ENCODE measurements at regions not wholly inside any gene's neighbourhood (a gene's known extent, or its start where the extent isn't known, plus 50 kb on each side); places are given as distances from the start of the nearest gene placed in this dataset.

DNA sequence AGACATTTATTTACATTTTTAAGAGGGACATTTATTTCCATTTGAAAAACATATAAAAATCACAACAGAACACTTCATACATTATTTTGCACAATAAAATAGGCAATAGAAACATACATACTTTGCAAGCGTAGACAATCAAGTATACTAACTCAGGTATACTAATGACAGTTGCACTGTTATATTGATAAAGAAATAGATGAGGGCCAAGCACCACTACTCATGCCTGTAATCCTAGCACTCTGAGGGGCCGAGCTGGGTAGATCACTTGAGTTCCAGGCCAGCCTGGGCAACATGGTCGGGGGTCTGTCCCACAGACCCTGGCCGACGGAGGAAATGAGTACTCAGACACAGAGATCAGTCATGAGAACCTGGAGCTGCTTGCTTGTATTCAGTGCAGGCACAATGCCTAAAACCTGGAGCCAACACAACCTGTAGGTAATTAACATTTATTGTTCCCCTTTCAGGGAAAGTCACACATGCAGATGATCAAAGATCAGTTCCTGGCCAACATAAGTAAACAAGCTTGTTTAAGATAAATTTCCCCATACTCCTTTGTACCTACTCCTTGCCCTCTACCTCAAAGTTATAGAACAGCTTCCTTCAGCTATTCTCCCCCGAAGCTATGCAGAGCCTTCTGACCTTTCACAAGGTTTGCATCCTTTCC is 1960.2 kb downstream of the SUCLG1 start:
- BruUV-seq (replicated peaks) = no TSS peak
- Histone ChIP-seq H3K4me1 (ENCODE audit: control insufficient read depth, insufficient read depth, low read length) (no peaks in the 10 kb centered on the region), H3K27ac (ENCODE audit: low read length) (no peak overlapping the region), H3K27me3 (ENCODE audit: control insufficient read depth, insufficient read depth, low read length) (no peaks in the 10 kb centered on the region), H3K36me3 (ENCODE audit: control insufficient read depth, insufficient read depth, low read length) (no peaks in the 10 kb centered on the region), H3K4me3 (ENCODE audit: low read depth in 2 of 2, low read length in 2 of 2) (no peak overlapping the region), H3K9me3 (ENCODE audit: control insufficient read depth, insufficient read depth, low read depth, low read length) (peaks cover 4% of the 10 kb centered on the region; the same call in 1 of the 2 replicates)
- ATAC-seq (no peak), DNase-seq (ENCODE audit: low read depth, low spot score) (no peak)
- ChIA-PET POLR2A (no interaction called here), CTCF (no interaction called here)
- in situ Hi-C loops (cut with HindIII; ENCODE audit: low pct_unique_long_range_greater_than_20kb, low sequenced_read_pairs) = no loop called here
- intact Hi-C loops (cut with micrococcal nuclease; ENCODE audit: unreplicated experiment) = no loop called here
- TF ChIP-seq, protein P1, sequence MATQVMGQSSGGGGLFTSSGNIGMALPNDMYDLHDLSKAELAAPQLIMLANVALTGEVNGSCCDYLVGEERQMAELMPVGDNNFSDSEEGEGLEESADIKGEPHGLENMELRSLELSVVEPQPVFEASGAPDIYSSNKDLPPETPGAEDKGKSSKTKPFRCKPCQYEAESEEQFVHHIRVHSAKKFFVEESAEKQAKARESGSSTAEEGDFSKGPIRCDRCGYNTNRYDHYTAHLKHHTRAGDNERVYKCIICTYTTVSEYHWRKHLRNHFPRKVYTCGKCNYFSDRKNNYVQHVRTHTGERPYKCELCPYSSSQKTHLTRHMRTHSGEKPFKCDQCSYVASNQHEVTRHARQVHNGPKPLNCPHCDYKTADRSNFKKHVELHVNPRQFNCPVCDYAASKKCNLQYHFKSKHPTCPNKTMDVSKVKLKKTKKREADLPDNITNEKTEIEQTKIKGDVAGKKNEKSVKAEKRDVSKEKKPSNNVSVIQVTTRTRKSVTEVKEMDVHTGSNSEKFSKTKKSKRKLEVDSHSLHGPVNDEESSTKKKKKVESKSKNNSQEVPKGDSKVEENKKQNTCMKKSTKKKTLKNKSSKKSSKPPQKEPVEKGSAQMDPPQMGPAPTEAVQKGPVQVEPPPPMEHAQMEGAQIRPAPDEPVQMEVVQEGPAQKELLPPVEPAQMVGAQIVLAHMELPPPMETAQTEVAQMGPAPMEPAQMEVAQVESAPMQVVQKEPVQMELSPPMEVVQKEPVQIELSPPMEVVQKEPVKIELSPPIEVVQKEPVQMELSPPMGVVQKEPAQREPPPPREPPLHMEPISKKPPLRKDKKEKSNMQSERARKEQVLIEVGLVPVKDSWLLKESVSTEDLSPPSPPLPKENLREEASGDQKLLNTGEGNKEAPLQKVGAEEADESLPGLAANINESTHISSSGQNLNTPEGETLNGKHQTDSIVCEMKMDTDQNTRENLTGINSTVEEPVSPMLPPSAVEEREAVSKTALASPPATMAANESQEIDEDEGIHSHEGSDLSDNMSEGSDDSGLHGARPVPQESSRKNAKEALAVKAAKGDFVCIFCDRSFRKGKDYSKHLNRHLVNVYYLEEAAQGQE (IDR thresholded peaks at IDR 0.05; ENCODE audit: insufficient read depth in 1 of 2, low read depth in 2 of 2, low read length in 1 of 2) = no peak
- TF ChIP-seq TCF7L2 (IDR thresholded peaks at IDR 0.05; ENCODE audit: low read depth, low read length) (no peak), POLR2AphosphoS5 (IDR thresholded peaks at IDR 0.05; ENCODE audit: low read depth, low read length) (no peak), SIN3A (IDR thresholded peaks at IDR 0.05; ENCODE audit: borderline replicate concordance, insufficient read depth, low read depth, low read length) (no peak)
- TF ChIP-seq, protein P2, sequence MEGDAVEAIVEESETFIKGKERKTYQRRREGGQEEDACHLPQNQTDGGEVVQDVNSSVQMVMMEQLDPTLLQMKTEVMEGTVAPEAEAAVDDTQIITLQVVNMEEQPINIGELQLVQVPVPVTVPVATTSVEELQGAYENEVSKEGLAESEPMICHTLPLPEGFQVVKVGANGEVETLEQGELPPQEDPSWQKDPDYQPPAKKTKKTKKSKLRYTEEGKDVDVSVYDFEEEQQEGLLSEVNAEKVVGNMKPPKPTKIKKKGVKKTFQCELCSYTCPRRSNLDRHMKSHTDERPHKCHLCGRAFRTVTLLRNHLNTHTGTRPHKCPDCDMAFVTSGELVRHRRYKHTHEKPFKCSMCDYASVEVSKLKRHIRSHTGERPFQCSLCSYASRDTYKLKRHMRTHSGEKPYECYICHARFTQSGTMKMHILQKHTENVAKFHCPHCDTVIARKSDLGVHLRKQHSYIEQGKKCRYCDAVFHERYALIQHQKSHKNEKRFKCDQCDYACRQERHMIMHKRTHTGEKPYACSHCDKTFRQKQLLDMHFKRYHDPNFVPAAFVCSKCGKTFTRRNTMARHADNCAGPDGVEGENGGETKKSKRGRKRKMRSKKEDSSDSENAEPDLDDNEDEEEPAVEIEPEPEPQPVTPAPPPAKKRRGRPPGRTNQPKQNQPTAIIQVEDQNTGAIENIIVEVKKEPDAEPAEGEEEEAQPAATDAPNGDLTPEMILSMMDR (IDR thresholded peaks at IDR 0.05) = no peak

DNA sequence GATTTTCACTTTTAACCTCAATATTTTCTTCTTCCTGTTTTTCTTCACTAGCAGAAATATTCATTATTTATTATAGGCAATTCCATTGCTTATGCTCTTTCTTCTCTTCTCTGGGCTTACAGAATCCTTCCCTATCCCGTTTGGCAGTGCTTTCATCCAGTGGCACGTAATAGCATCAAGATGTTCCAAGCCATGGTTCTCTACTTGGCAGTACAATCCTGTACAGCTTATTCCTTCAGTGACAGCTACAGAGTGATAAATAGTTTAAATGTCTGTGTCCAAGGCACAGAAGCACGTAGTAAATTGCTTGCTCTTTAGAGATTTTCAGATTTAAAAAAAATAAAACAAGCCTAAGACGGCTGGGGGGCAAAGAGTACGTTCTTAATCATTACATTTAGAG is 1964.3 kb downstream of the SUCLG1 start:
- H3K27me3 ChIP-seq (ENCODE audit: control insufficient read depth, insufficient read depth, low read length) = no peaks in the 10 kb centered on the region
- BruUV-seq (replicated peaks) = no TSS peak
- no peaks in the 10 kb centered on the region for H3K36me3 ChIP-seq (ENCODE audit: control insufficient read depth, insufficient read depth, low read length)
- CTCF ChIA-PET = no interaction called here
- in situ Hi-C loops (cut with HindIII; ENCODE audit: low pct_unique_long_range_greater_than_20kb, low sequenced_read_pairs) (no loop called here), intact Hi-C loops (cut with micrococcal nuclease; ENCODE audit: unreplicated experiment) (no loop called here)
- H3K4me1 ChIP-seq (ENCODE audit: control insufficient read depth, insufficient read depth, low read length) = no peaks in the 10 kb centered on the region
- no peaks in the 10 kb centered on the region; the same call in 1 of the 2 replicates for H3K9me3 ChIP-seq (ENCODE audit: control insufficient read depth, insufficient read depth, low read depth, low read length)
- H3K4me3 ChIP-seq (ENCODE audit: low read depth in 2 of 2, low read length in 2 of 2) = no peak overlapping the region
- ATAC-seq (no peak), DNase-seq (ENCODE audit: low read depth, low spot score) (no peak)
- POLR2A ChIA-PET = no interaction called here
- no peak overlapping the region for H3K27ac ChIP-seq (ENCODE audit: low read length)
- TF ChIP-seq, protein P2 (IDR thresholded peaks at IDR 0.05) = no peak
- no peak for TF ChIP-seq TCF7L2 (IDR thresholded peaks at IDR 0.05; ENCODE audit: low read depth, low read length)
- TF ChIP-seq, protein P1 (IDR thresholded peaks at IDR 0.05; ENCODE audit: insufficient read depth in 1 of 2, low read depth in 2 of 2, low read length in 1 of 2) = no peak
- TF ChIP-seq POLR2AphosphoS5 (IDR thresholded peaks at IDR 0.05; ENCODE audit: low read depth, low read length) = no peak
- TF ChIP-seq SIN3A (IDR thresholded peaks at IDR 0.05; ENCODE audit: borderline replicate concordance, insufficient read depth, low read depth, low read length) = no peak

Data from Panc1 (cell line).